GM23248 (cell line): ENCODE measurements at regions not wholly inside any gene's neighbourhood (a gene's known extent, or its start where the extent isn't known, plus 50 kb on each side); places are given as distances from the start of the nearest gene placed in this dataset.

ENCODE experiments used
- DNase-seq: peaks from one replicate; pipeline ENCODE4 v3.0.0-alpha.2; 2015
- H2AFZ ChIP-seq: fragments of 200-600 bp; sonication (generic); 2 replicates; pipeline ENCODE4 v1.6.1; 2016; ENCODE audit warnings: antibody characterized with exemption
- H3F3A ChIP-seq: fragments of 200-600 bp; sonication (generic); 2 replicates; pipeline ENCODE4 v1.6.1; 2016; ENCODE audit warnings: mild to moderate bottlenecking, antibody characterized with exemption, mixed run types; ENCODE audit not compliant: insufficient read depth
- H3K27ac ChIP-seq: fragments of 200-600 bp; sonication (generic); 2 replicates; pipeline ENCODE4 v1.5.1; 2016; ENCODE audit warnings: mild to moderate bottlenecking
- H3K27me3 ChIP-seq: fragments of 200-600 bp; sonication (generic); replicated peaks from 2 replicates; pipeline ENCODE4 v1.6.1; 2016; ENCODE audit warnings: mild to moderate bottlenecking; ENCODE audit not compliant: insufficient read depth
- H3K36me3 ChIP-seq: fragments of 200-600 bp; sonication (generic); 2 replicates; pipeline ENCODE4 v1.6.1; 2016; ENCODE audit warnings: low read depth, mild to moderate bottlenecking
- H3K4me1 ChIP-seq: fragments of 200-600 bp; sonication (generic); 2 replicates; pipeline ENCODE4 v1.6.1; 2016; ENCODE audit warnings: mild to moderate bottlenecking; ENCODE audit not compliant: insufficient read depth
- H3K4me2 ChIP-seq: fragments of 200-600 bp; sonication (generic); one replicate; pipeline ENCODE4 v1.6.1; 2016; ENCODE audit warnings: mild to moderate bottlenecking; ENCODE audit not compliant: unreplicated experiment
- H3K4me3 ChIP-seq: fragments of 200-600 bp; sonication (generic); 2 replicates; pipeline ENCODE4 v1.5.1; 2016; ENCODE audit warnings: mild to moderate bottlenecking
- H3K79me2 ChIP-seq: fragments of 200-600 bp; sonication (generic); 2 replicates; pipeline ENCODE4 v1.6.1; 2016; ENCODE audit warnings: mild to moderate bottlenecking; ENCODE audit not compliant: insufficient read depth
- H3K9ac ChIP-seq: fragments of 200-600 bp; sonication (generic); 2 replicates; pipeline ENCODE4 v1.6.1; 2016; ENCODE audit warnings: mild to moderate bottlenecking
- H3K9me2 ChIP-seq: fragments of 200-600 bp; sonication (generic); 2 replicates; pipeline ENCODE4 v1.6.1; 2016; ENCODE audit warnings: mixed run types, mild to moderate bottlenecking, moderate library complexity; ENCODE audit not compliant: insufficient read depth
- H3K9me3 ChIP-seq: fragments of 200-600 bp; sonication (generic); one replicate; pipeline ENCODE4 v1.6.1; 2017; ENCODE audit warnings: low read depth
- H4K20me1 ChIP-seq: fragments of 200-600 bp; sonication (generic); 2 replicates; pipeline ENCODE4 v1.6.0; 2016; ENCODE audit not compliant: insufficient read depth
- EZH2 ChIP-seq: fragments of 200-600 bp; sonication (generic); IDR thresholded peaks from 2 replicates; pipeline ENCODE4 v1.6.1; 2018; ENCODE audit warnings: antibody characterized with exemption, mild to moderate bottlenecking; ENCODE audit not compliant: insufficient read depth, poor library complexity, severe bottlenecking
- EZH2phosphoT487 ChIP-seq: fragments of 200-600 bp; sonication (generic); IDR thresholded peaks from 2 replicates; pipeline ENCODE4 v1.6.1; 2018; ENCODE audit warnings: antibody characterized with exemption, moderate library complexity, mild to moderate bottlenecking, low read depth; ENCODE audit not compliant: insufficient read depth
- WGBS, 2 experiments: methylation state at CpG; one replicate each; pipeline ENCODE4 v1.1.6; 2015 to 2017; ENCODE audit warnings: low lambda C conversion rate in 2 of 2, low coverage in 1 of 2; ENCODE audit errors: missing lambda C conversion rate in 2 of 2; 5-methylcytosine and 5-hydroxymethylcytosine counted together
- in situ Hi-C: fragments of 300-500 bp; cut with MboI; formaldehyde crosslinking; loops from 2 replicates; pipeline ENCODE4 v1.15.0; 2020

- Histone ChIP-seq H3K27me3 (no peaks in the 10 kb centered on the region), H3K4me2 (no peak overlapping the region), H2AFZ (no peak overlapping the region), H3K9me2 (no peaks in the 10 kb centered on the region), H3F3A (peaks cover 11% of the 10 kb centered on the region), H3K36me3 (no peaks in the 10 kb centered on the region), H3K9me3 (no peaks in the 10 kb centered on the region), H3K4me1 (peaks cover 21% of the 10 kb centered on the region), H3K4me3 (no peak overlapping the region), H3K9ac (no peak overlapping the region), H4K20me1 (no peaks in the 10 kb centered on the region), H3K79me2 (no peaks in the 10 kb centered on the region), H3K27ac (no peak overlapping the region)
- in situ Hi-C loops, result no loop called here
- no peak for DNase-seq
- no peak for TF ChIP-seq EZH2
- no peak for TF ChIP-seq EZH2phosphoT487
- 98 to 99% methylated on average over 10 of the region's 10 CpGs for WGBS, 2 experiments
These were observed 89.1 kb upstream of the ERRFI1 start for GRCh38 chr1:8115031-8115768.

DNA sequence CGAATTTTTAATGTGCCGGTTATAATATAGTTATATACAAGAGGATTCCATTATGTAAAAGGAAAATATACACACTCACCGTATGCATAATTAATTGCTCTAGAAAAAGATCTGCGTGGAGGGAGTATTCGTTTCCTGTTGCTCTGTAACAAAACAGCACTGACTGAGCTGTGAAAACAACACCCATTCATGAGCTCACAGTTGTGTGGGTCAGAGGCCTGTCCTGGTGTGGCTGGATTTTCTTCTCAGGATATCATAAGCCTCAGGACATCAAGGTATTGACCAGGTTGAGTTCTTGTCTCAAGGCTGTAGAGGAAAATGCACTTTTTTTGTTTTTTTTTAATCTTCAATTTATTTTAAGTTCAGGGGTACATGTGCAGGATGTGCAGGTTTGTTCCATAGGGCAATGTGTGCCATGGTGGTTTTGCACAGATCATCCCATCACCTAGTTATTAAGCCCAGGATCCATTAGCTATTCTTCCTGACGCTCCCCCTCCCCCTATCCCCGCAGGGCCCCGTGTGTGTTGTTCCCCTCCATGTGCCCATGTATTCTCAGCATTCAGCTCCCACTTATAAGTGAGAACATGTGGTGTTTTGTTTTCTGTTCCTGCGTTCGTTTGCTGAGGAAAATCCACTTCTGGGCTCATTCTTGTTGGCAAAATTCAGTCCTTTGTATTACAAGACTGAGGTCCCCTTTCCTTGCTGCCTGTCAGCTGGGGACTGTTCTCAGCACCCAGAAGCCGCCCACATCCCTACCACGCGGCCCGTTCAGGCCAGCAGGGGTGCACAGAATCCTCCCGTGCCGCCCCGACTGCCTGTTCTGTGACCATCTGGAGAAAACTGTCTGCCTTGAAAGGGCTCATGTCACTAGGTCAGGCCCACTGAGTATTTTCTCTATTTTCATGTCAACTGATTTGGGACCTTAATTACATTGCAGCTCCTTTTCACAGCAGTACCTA is 87.4 kb upstream of the ERRFI1 start:
- no peaks in the 10 kb centered on the region for H3K9me3 ChIP-seq
- peak; percentile 37 for DNase-seq
- H3K4me2 ChIP-seq, result no peak overlapping the region
- H4K20me1 ChIP-seq, result no peaks in the 10 kb centered on the region
- H3K4me1 ChIP-seq, result peaks cover 21% of the 10 kb centered on the region
- peaks cover 11% of the 10 kb centered on the region for H3F3A ChIP-seq
- H3K9ac ChIP-seq, result no peak overlapping the region
- no peaks in the 10 kb centered on the region for H3K27me3 ChIP-seq
- H3K9me2 ChIP-seq, result no peaks in the 10 kb centered on the region
- 0 out of 2 replicates have a peak overlapping the region, but pooled peaks have one; percentile 19 for H2AFZ ChIP-seq
- no peaks in the 10 kb centered on the region for H3K36me3 ChIP-seq
- in situ Hi-C loops, result no loop called here
- no peak overlapping the region for H3K27ac ChIP-seq
- no peaks in the 10 kb centered on the region for H3K79me2 ChIP-seq
- no peak overlapping the region for H3K4me3 ChIP-seq
- WGBS, 2 experiments, result 23 to 24% methylated on average over 16 to 17 of the region's 17 CpGs
- TF ChIP-seq EZH2phosphoT487, result no peak

GRCh38 chr1:8112611-8113261 is 86.6 kb upstream of the ERRFI1 start:
- Histone ChIP-seq H4K20me1 (no peaks in the 10 kb centered on the region), H3K4me1 (peaks cover 21% of the 10 kb centered on the region), H2AFZ (no peak overlapping the region), H3F3A (peaks cover 11% of the 10 kb centered on the region), H3K4me3 (no peak overlapping the region), H3K27ac (no peak overlapping the region), H3K9me3 (no peaks in the 10 kb centered on the region), H3K9me2 (no peaks in the 10 kb centered on the region), H3K79me2 (no peaks in the 10 kb centered on the region), H3K36me3 (no peaks in the 10 kb centered on the region), H3K9ac (no peak overlapping the region), H3K4me2 (no peak overlapping the region), H3K27me3 (no peaks in the 10 kb centered on the region)
- 77 to 80% methylated on average over 11 of the region's 11 CpGs for WGBS, 2 experiments
- TF ChIP-seq EZH2 (no peak), EZH2phosphoT487 (no peak)
- DNase-seq, result no peak
- in situ Hi-C loops, result no loop called here

- peaks cover 7% of the 10 kb centered on the region for H3F3A ChIP-seq
- no peaks in the 10 kb centered on the region for H3K27me3 ChIP-seq
- H3K4me3 ChIP-seq, result no peak overlapping the region
- no peaks in the 10 kb centered on the region for H3K79me2 ChIP-seq
- no peaks in the 10 kb centered on the region for H4K20me1 ChIP-seq
- no peaks in the 10 kb centered on the region for H3K9me2 ChIP-seq
- H3K36me3 ChIP-seq, result no peaks in the 10 kb centered on the region
- H3K27ac ChIP-seq, result no peak overlapping the region
- H3K4me2 ChIP-seq, result no peak overlapping the region
- in situ Hi-C loops, result no loop called here
- H3K4me1 ChIP-seq, result peaks cover 11% of the 10 kb centered on the region
- no peak for DNase-seq
- TF ChIP-seq EZH2 (no peak), EZH2phosphoT487 (no peak)
- H3K9me3 ChIP-seq, result no peaks in the 10 kb centered on the region
- 83 to 89% methylated on average over 4 of the region's 4 CpGs for WGBS, 2 experiments
- H2AFZ ChIP-seq, result no peak overlapping the region
- H3K9ac ChIP-seq, result no peak overlapping the region
These were observed 85.5 kb upstream of the ERRFI1 start for GRCh38 chr1:8111560-8111959.
